Fibroblast of lung (primary cell): ENCODE measurements at regions not wholly inside any gene's neighbourhood (a gene's known extent, or its start where the extent isn't known, plus 50 kb on each side); places are given as distances from the start of the nearest gene placed in this dataset.

Source experiments
- CTCF ChIP-seq, 2 donors: IDR thresholded peaks in 1 of 2; conservative IDR thresholded peaks in 1 of 2; 1 replicate in 1 of 2; 2 replicates in 1 of 2; pipeline ENCODE4 v1.5.1; 2011 to 2012; ENCODE audit warnings: low read length in 2 of 2, control low read depth in 1 of 2, inconsistent platforms in 1 of 2, low read depth in 1 of 2, mild to moderate bottlenecking in 1 of 2
- EZH2 ChIP-seq: IDR thresholded peaks from 2 replicates; pipeline ENCODE4 v1.5.1; 2012; ENCODE audit warnings: low read length, control low read depth, mild to moderate bottlenecking; ENCODE audit errors: missing control alignments

GRCh38 chr3:16692486-16693344 is 87.5 kb upstream of the DAZL start:
- TF ChIP-seq CTCF (conservative IDR thresholded peaks at IDR 0.05 in 1 of 2, IDR thresholded peaks at IDR 0.05 in 1 of 2; ENCODE audit: low read depth in 1 of 2, low read length in 2 of 2) (no peak), EZH2 (no peak)
